ENCODE measurements at regions not wholly inside any gene's neighbourhood (a gene's known extent, or its start where the extent isn't known, plus 50 kb on each side); places are given as distances from the start of the nearest gene placed in this dataset.

GRCh38 chr6:91904586-91905164 is 1317.8 kb upstream of the MAP3K7 start:
- TF ChIP-seq SUZ12 (IDR thresholded peaks at IDR 0.05; ENCODE audit: extremely low read depth, insufficient read depth, insufficient read length) (no peak), YY1 (IDR thresholded peaks at IDR 0.05; ENCODE audit: insufficient read depth, insufficient read length) (no peak), ZNF274 (IDR thresholded peaks at IDR 0.05; ENCODE audit: low read depth, low read length) (no peak)
